ENCODE measurements at regions not wholly inside any gene's neighbourhood (a gene's known extent, or its start where the extent isn't known, plus 50 kb on each side); places are given as distances from the start of the nearest gene placed in this dataset.

- Histone ChIP-seq H4K20me1 (ENCODE audit: control insufficient read depth, extremely low read depth, insufficient read depth, low read length) (no peaks in the 10 kb centered on the region), H3K4me2 (ENCODE audit: control insufficient read depth, extremely low read depth, insufficient read depth, low read depth, low read length) (no peak overlapping the region), H3K36me3 (ENCODE audit: control insufficient read depth in 2 of 2, extremely low read depth in 1 of 2, insufficient read depth in 2 of 2, low read length in 2 of 2) (no peaks in the 10 kb centered on the region), H2AFZ (ENCODE audit: control insufficient read depth, low read length) (no peak overlapping the region), H3K9ac (ENCODE audit: control insufficient read depth, extremely low read depth, insufficient read depth, low read length) (no peak overlapping the region), H3K4me3 (ENCODE audit: control insufficient read depth in 2 of 3, extremely low read depth in 1 of 3, insufficient read depth in 2 of 3, low read depth in 1 of 3, low read length in 3 of 3) (no peak overlapping the region), H3K79me2 (ENCODE audit: control insufficient read depth, insufficient read depth, low read length) (no peaks in the 10 kb centered on the region), H3K9me3 (ENCODE audit: control insufficient read depth, low read depth, low read length) (no peaks in the 10 kb centered on the region), H3K9me1 (ENCODE audit: control insufficient read depth, extremely low read depth, insufficient read depth, low read length) (no peaks in the 10 kb centered on the region), H3K4me1 (ENCODE audit: control insufficient read depth, extremely low read depth, insufficient read depth, low read length) (no peaks in the 10 kb centered on the region), H3K27me3 (ENCODE audit: control insufficient read depth, extremely low read depth, insufficient read depth, low read length) (no peaks in the 10 kb centered on the region), H3K27ac (ENCODE audit: control insufficient read depth, insufficient read depth, low read length) (no peak overlapping the region)
- TF ChIP-seq EZH2 (IDR thresholded peaks at IDR 0.05; ENCODE audit: low read length), result no peak
- TF ChIP-seq, protein P1, sequence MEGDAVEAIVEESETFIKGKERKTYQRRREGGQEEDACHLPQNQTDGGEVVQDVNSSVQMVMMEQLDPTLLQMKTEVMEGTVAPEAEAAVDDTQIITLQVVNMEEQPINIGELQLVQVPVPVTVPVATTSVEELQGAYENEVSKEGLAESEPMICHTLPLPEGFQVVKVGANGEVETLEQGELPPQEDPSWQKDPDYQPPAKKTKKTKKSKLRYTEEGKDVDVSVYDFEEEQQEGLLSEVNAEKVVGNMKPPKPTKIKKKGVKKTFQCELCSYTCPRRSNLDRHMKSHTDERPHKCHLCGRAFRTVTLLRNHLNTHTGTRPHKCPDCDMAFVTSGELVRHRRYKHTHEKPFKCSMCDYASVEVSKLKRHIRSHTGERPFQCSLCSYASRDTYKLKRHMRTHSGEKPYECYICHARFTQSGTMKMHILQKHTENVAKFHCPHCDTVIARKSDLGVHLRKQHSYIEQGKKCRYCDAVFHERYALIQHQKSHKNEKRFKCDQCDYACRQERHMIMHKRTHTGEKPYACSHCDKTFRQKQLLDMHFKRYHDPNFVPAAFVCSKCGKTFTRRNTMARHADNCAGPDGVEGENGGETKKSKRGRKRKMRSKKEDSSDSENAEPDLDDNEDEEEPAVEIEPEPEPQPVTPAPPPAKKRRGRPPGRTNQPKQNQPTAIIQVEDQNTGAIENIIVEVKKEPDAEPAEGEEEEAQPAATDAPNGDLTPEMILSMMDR (optimal IDR thresholded peaks at IDR 0.05 in 1 of 3, IDR thresholded peaks at IDR 0.05 in 1 of 3, conservative IDR thresholded peaks at IDR 0.05 in 1 of 3; ENCODE audit: extremely low read depth in 1 of 3, insufficient read depth in 2 of 3, low read length in 3 of 3), result no peak
- FAIRE-seq (no peak), DNase-seq (ENCODE audit: low read depth, low spot score) (no peak)
- dilution Hi-C loops (cut with MboI; ENCODE audit: extremely low pct_ligation_motif_present, low sequenced_read_pairs), result no loop called here
These were observed 111.3 kb upstream of the ARRDC4 start for GRCh38 chr15:97849183-97849582.

DNA sequence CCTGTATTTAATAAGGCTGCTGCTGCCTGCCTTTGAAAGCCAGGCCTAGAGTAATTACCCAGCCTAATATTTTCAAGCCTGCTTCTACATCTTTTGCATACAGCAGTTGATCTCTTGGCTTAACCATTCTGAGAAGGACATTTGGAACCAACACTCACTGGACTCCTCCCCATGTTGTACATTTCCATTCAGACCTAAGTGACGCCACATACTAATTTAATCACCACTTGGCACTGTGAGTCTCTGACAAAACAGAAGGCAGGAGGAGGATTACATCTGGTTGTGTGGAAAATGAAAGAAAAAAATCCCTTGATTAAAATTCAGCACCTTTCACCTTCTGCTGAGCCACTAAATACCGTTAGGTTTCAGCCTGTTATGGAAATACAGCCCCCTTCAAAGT lies 102.2 kb upstream of the ARRDC4 start:
- dilution Hi-C loops (cut with MboI; ENCODE audit: extremely low pct_ligation_motif_present, low sequenced_read_pairs), result no loop called here
- H3K9me3 ChIP-seq (ENCODE audit: control insufficient read depth, low read depth, low read length), result no peaks in the 10 kb centered on the region
- H3K27me3 ChIP-seq (ENCODE audit: control insufficient read depth, extremely low read depth, insufficient read depth, low read length), result no peaks in the 10 kb centered on the region
- no peaks in the 10 kb centered on the region for H3K79me2 ChIP-seq (ENCODE audit: control insufficient read depth, insufficient read depth, low read length)
- no peaks in the 10 kb centered on the region for H4K20me1 ChIP-seq (ENCODE audit: control insufficient read depth, extremely low read depth, insufficient read depth, low read length)
- no peak overlapping the region for H3K27ac ChIP-seq (ENCODE audit: control insufficient read depth, insufficient read depth, low read length)
- H3K9ac ChIP-seq (ENCODE audit: control insufficient read depth, extremely low read depth, insufficient read depth, low read length), result no peak overlapping the region
- TF ChIP-seq, protein P1 (optimal IDR thresholded peaks at IDR 0.05 in 1 of 3, IDR thresholded peaks at IDR 0.05 in 1 of 3, conservative IDR thresholded peaks at IDR 0.05 in 1 of 3; ENCODE audit: extremely low read depth in 1 of 3, insufficient read depth in 2 of 3, low read length in 3 of 3), result no peak
- no peak for TF ChIP-seq EZH2 (IDR thresholded peaks at IDR 0.05; ENCODE audit: low read length)
- H3K9me1 ChIP-seq (ENCODE audit: control insufficient read depth, extremely low read depth, insufficient read depth, low read length), result no peaks in the 10 kb centered on the region
- DNase-seq (ENCODE audit: low read depth, low spot score) (no peak), FAIRE-seq (no peak)
- no peak overlapping the region for H3K4me3 ChIP-seq (ENCODE audit: control insufficient read depth in 2 of 3, extremely low read depth in 1 of 3, insufficient read depth in 2 of 3, low read depth in 1 of 3, low read length in 3 of 3)
- H3K36me3 ChIP-seq (ENCODE audit: control insufficient read depth in 2 of 2, extremely low read depth in 1 of 2, insufficient read depth in 2 of 2, low read length in 2 of 2), result no peaks in the 10 kb centered on the region
- no peak overlapping the region for H3K4me2 ChIP-seq (ENCODE audit: control insufficient read depth, extremely low read depth, insufficient read depth, low read depth, low read length)
- no peaks in the 10 kb centered on the region for H3K4me1 ChIP-seq (ENCODE audit: control insufficient read depth, extremely low read depth, insufficient read depth, low read length)
- H2AFZ ChIP-seq (ENCODE audit: control insufficient read depth, low read length), result no peak overlapping the region
